22Rv1 (cell line): ENCODE measurements at regions not wholly inside any gene's neighbourhood (a gene's known extent, or its start where the extent isn't known, plus 50 kb on each side); places are given as distances from the start of the nearest gene placed in this dataset.

Source experiments
- H3K27ac ChIP-seq: fragments of 450-650 bp; 2 replicates; pipeline ENCODE4 v1.5.1; 2017
- CTCF ChIP-seq: fragments of 450-650 bp; IDR thresholded peaks from 2 replicates; pipeline ENCODE4 v1.5.1; 2017; ENCODE audit warnings: mild to moderate bottlenecking
- ZFX ChIP-seq: fragments of 450-650 bp; IDR thresholded peaks from 2 replicates; pipeline ENCODE4 v1.6.1; 2017; ENCODE audit warnings: antibody characterized with exemption, borderline replicate concordance

- TF ChIP-seq CTCF, result no peak
- no peak for TF ChIP-seq ZFX
- no peak overlapping the region for H3K27ac ChIP-seq
Observed at GRCh38 chr12:124623344-124624035, 56.1 kb upstream of the NCOR2 start.

GRCh38 chr12:124622764-124623163 lies 55.4 kb upstream of the NCOR2 start:
- no peak overlapping the region for H3K27ac ChIP-seq
- TF ChIP-seq CTCF (no peak), ZFX (no peak)

GRCh38 chr12:124622331-124622730 lies 54.9 kb upstream of the NCOR2 start:
- H3K27ac ChIP-seq, result no peak overlapping the region
- TF ChIP-seq ZFX (no peak), CTCF (no peak)

- no peak for TF ChIP-seq CTCF
- TF ChIP-seq ZFX, result no peak
- no peak overlapping the region for H3K27ac ChIP-seq
Observed at GRCh38 chr12:124621296-124621660, 53.9 kb upstream of the NCOR2 start.

- H3K27ac ChIP-seq, result no peak overlapping the region
- TF ChIP-seq CTCF (no peak), ZFX (no peak)
Observed at GRCh38 chr12:124620606-124621295, 53.3 kb upstream of the NCOR2 start.

- TF ChIP-seq CTCF (no peak), ZFX (no peak)
- H3K27ac ChIP-seq, result no peak overlapping the region
Observed at GRCh38 chr12:124618291-124618902, 51.0 kb upstream of the NCOR2 start.

- TF ChIP-seq ZFX (no peak), CTCF (no peak)
- no peak overlapping the region for H3K27ac ChIP-seq
Observed at GRCh38 chr12:124617615-124618014, 50.2 kb upstream of the NCOR2 start.
